Epidermal melanocyte (primary cell): ENCODE measurements at regions not wholly inside any gene's neighbourhood (a gene's known extent, or its start where the extent isn't known, plus 50 kb on each side); places are given as distances from the start of the nearest gene placed in this dataset.
"Not testable (repeated sequence)": the region's sequence is repeated elsewhere in the genome, so short reads cannot be mapped to it uniquely, and the experiment has no call there.

Source experiments
- DNase-seq: peaks from one replicate; pipeline ENCODE4 v3.0.0; 2011; ENCODE audit warnings: low spot score; ENCODE audit not compliant: insufficient read length

DNA sequence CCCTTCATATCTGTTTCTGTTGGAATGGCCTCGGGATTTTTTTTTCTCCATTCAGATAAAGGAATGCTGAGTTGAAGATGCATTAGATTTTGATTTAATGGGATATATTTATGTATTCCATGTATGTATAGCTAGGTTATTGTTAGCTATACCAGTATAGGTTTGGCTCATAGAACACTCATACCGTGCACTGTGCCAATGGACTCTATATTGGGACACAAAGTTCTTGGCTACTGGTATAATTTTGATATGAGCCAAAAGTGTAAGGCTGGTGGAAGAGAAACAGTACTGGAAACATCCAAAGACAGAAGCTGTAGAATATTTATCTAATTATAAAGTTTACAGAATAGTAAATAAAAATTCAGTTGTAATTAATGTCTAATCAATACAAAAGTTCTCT is 1912.1 kb downstream of the STIM2 start:
- DNase-seq: no peak

DNA sequence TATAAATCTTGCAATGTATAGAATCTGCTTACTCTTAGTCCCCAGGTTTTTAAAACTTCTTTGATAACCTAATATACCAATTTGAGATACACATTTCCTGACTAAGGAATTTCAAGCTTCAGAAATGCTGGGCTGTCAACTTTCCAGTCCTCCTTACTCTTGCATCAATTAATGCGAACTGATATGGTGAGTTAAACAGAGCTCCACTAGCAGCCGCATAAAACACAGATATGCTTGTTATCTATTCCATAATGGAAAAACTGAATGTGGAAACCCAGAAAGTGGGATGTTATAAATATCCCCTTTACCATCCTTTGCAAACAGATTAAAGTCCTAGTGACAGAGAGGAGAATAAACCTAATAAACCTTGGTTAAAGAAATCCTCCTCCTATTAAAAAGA is 1913.7 kb downstream of the STIM2 start:
- DNase-seq: no peak

DNA sequence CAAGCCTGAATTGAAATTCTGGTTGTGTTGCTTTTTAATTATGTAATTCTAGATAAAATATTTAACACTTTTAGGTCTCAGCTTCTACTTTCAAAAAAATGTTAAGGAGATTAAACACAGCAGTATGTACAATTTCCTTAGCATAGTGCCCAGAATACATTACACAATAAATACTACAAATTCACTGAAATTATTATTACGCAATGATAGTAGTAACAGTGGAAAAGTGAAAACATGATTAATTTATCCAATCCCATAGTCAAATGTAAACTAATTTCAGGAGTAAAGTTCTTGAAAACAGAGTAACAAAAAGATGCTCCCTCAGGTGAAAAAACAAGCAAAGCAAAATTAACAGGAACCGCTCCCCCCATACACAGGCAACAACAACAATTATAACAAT is 1915.4 kb downstream of the STIM2 start:
- no peak for DNase-seq

GRCh38 chr4:28784188-28784587 is 1923.5 kb downstream of the STIM2 start:
- DNase-seq: no peak

- DNase-seq: no peak
Measured at GRCh38 chr4:28787947-28788346, 1927.3 kb downstream of the STIM2 start.

GRCh38 chr4:28788929-28789490 is 1928.4 kb downstream of the STIM2 start:
- no peak for DNase-seq

DNA sequence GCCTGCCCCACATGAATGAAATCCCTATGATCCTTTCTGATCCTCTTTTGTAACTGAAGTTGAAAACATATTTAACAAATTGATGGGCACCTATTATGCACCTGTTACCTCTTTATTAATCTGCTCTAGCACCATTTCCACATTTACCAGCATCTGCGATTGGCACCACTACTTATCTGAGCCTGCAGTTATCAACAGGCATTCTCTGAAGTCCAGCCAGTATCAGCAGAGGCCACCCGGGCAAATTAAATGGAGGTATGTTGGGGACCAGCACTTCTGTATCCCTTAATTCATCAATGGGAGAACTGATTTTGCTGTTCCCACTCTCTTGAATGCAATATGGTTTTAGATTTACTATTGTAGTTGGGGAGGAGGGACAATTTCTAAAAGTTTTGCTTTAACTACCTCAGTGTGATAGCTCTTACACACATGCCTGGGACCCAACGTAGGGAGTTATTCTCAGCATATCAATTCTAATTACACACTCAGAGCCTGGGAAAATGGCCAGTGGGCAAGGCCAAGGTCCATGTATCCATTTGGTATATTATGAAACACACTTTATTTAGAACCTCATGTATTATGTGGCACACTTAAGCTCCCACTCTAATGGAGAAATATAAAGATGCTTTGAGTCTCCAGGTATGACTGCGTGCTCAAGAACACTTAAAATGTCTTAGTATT is 1927.1 kb upstream of the PCDH7 start:
- no peak for DNase-seq

DNA sequence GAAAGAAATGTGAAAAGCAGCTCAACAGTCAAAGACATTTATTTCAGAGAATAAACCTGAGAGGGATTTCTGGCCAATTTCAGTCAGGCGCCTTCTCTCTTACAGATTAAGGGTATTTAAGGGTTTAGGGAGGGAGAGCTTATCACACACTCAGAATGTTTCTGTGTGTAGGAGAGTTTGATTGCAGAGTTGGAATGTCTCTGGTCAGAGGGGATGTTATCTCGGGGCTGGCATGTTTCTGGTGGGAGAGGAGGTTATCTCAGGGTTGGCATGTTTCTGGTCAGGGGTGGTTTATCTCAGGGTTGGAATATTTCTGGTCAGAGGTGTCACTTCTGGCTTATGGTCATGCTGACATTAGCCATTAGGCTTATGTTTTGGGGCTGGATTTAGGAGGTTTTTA is 1920.5 kb upstream of the PCDH7 start:
- DNase-seq: no peak

DNA sequence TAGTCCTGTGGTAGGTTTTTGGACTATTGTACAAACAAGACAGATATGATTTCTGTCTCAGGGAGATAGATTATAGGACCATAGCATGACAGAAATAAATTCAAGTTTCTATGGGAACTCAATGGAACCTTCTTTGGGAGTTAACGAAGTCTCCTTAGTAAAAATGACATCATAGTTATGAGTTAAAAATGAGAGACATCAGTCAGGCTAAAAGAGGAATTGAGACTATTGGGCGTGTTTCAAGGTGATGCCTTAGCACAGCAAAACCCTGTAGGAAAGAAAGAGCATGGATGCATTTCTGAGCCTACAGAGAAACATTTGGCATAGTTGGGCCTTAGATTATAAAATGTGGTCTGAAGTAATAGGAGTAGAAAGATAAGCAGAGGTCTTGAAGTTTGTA is 1909.1 kb upstream of the PCDH7 start:
- DNase-seq: no peak

GRCh38 chr4:28822163-28822562 is 1898.0 kb upstream of the PCDH7 start:
- no peak for DNase-seq

DNA sequence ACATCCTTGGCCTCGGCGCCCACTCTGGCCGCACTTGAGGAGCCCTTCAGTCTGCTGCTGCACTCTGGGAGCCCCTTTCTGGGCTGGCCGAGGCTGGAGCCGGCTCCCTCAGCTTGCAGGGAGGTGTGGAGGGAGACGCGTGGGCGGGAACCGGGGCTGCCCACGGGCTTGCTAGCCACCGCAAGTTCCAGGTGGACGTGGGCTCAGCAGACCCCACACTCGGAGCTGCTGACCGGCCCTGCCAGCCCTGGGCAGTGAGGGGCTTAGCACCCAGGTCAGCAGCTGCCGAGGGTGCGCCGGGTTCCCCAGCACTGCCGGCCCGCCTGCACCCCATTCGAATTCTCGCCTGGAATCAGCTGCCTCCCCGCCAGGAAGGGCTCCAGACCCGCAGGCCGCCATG is 1892.3 kb upstream of the PCDH7 start:
- no peak for DNase-seq

GRCh38 chr4:28831867-28832266 is 1888.3 kb upstream of the PCDH7 start:
- no peak for DNase-seq

DNA sequence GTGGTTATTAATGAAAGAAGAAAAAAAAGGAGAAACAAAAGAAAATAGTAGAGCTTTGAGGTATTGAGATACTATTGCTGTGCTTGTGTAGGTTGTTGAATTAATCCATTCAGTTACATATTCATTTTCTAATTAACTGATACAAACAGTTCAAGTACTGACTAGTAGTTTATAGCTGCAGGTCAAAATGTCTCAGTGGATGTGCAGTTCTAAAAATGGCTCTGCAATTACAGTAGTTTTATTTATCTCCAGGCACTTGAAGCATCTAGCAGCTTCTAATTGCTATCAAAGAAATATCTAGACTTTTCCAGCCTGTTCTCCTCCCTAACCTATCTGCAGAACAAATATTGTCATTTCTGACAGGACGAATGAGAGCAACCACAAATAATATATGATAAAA is 1887.7 kb upstream of the PCDH7 start:
- no peak for DNase-seq

- DNase-seq: no peak
Measured at GRCh38 chr4:28834120-28834519, 1886.0 kb upstream of the PCDH7 start.

DNA sequence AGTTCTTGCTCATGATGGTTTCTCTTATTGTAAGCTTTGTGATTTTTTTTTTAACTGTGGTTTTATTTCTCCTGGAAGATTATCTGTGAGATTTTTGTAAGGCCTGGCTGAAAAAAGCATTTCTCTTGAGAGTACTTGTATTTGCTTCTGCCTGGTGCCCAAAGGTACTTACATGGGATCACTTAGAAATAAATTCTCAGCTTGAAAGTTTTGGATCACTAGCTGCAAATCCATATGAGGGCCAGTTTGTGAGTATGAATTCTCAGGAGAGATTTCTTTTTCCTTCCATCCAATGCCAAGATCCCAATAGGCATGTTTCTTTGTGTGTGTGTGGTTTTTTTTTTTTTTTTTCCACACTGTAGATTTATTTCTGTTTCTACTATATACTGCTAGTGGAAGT is 1884.7 kb upstream of the PCDH7 start:
- no peak for DNase-seq

DNA sequence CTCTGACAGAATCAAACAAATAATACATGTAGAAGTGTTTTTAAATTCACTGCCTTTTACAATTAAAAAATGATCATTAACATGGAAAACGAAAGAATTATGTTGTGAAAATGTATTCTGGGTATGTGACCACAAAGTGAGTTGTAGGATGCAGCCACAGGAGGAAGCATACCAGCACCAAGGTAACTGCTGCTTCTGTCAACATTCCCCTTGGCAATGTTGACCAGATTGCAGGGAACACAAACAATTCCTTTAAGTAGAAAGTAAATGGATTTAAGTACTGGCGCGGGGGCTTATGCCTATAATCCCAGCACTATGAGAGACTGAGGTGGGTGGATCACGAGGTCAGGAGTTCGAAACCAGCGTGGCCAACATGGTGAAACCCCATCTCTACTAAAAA is 1877.9 kb upstream of the PCDH7 start:
- no peak for DNase-seq

DNA sequence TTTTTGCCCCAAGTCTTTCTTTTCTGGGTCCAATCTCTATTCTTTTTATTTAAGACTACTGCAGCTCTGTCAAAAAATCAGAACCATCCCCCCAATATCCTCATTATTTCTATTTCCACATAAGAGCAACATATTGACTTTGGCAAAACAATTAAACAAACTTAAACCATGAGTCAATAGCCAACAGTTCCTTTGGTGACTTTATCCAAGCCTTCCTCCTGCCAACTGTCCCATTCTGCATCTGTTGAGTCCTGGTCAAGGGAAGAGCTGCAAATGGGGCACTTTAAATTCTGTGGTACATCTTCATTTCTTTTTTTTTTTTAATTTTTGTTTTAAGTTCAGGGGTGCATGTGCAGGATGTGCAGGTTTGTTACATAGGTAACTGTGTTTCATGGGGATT is 1875.0 kb upstream of the PCDH7 start:
- DNase-seq: no peak

GRCh38 chr4:28857028-28857427 is 1863.1 kb upstream of the PCDH7 start:
- not testable (repeated sequence) for DNase-seq

DNA sequence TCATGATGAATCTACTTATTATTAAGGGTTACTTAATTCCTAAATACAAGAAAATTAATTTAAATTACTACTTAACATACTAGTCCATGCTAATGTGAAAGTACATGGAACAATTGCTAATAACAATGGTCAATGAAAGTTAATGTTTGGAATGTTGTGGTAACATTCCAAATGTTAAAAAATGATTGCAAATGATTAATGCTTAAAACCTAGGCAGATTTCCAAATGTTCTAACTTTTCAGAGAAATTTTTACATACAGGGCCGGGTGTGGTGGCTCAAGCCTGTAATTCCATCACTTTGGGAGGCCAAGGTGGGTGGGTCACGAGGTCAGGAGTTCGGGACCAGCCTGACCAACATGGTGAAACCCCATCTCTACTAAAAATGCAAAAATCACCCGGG is 1851.3 kb upstream of the PCDH7 start:
- no peak for DNase-seq

- DNase-seq: no peak
Measured at GRCh38 chr4:28879178-28879577, 1841.0 kb upstream of the PCDH7 start.

GRCh38 chr4:28879900-28880299 is 1840.3 kb upstream of the PCDH7 start:
- DNase-seq: no peak

DNA sequence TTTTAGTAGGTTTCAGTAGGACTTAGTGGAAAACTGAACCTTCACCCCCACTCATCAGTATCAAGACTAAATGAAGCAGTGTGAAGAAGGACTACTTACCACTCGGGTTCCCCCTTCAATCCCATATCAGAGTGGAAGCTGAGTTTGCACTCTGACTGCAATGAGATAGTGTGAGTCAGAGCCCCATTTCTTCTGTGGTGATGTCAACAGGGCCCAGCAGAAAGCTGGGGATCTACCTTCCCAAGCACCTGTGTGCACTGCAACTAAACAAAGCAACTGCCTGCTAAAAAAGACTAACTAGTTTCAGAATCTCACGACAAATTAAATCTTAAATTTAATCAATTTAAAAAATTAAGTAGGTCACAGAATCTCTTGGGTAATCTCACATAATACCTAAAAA is 1837.0 kb upstream of the PCDH7 start:
- DNase-seq: no peak

DNA sequence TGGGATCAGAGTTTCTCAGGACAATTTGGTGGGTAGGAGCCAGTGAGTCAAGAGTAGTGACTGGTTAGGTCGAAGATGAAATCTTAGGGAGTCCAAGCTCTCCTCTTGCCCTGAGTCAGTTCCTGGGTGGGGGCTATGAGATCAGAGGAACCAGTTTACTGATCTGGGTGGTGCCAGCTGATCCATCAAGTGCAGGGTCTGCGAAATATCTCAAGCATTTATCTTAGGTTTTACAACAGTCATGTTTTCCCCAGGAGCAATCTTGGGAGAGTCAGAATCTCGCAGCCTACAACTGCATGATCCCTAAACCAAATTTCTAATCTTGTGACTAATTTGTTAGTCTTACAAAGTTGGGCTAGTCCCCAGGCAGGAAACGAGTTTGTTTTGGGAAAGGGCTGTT is 1833.2 kb upstream of the PCDH7 start:
- no peak for DNase-seq
